ENCODE measurements at regions not wholly inside any gene's neighbourhood (a gene's known extent, or its start where the extent isn't known, plus 50 kb on each side); places are given as distances from the start of the nearest gene placed in this dataset.

GRCh38 chr1:105000793-105001192, 1251.1 kb downstream of the AMY1C start:
- no peak for DNase-seq (ENCODE audit: low read depth)
- TF ChIP-seq CTCF (IDR thresholded peaks at IDR 0.05; ENCODE audit: insufficient read depth, low read length, poor library complexity, severe bottlenecking), result no peak
- no peaks in the 10 kb centered on the region for H3K36me3 ChIP-seq (ENCODE audit: control insufficient read depth, insufficient read depth, low read length)
- no peaks in the 10 kb centered on the region for H3K27me3 ChIP-seq (ENCODE audit: control insufficient read depth, insufficient read depth, low read length)
- no peak overlapping the region for H3K4me3 ChIP-seq (ENCODE audit: low read depth, low read length)

GRCh38 chr1:105004515-105004914, 1254.8 kb downstream of the AMY1C start:
- DNase-seq (ENCODE audit: low read depth), result no peak
- H3K36me3 ChIP-seq (ENCODE audit: control insufficient read depth, insufficient read depth, low read length), result no peaks in the 10 kb centered on the region
- no peak for TF ChIP-seq CTCF (IDR thresholded peaks at IDR 0.05; ENCODE audit: insufficient read depth, low read length, poor library complexity, severe bottlenecking)
- no peak overlapping the region for H3K4me3 ChIP-seq (ENCODE audit: low read depth, low read length)
- no peaks in the 10 kb centered on the region for H3K27me3 ChIP-seq (ENCODE audit: control insufficient read depth, insufficient read depth, low read length)

GRCh38 chr1:105005594-105006195, 1256.0 kb downstream of the AMY1C start:
- no peak for TF ChIP-seq CTCF (IDR thresholded peaks at IDR 0.05; ENCODE audit: insufficient read depth, low read length, poor library complexity, severe bottlenecking)
- Histone ChIP-seq H3K36me3 (ENCODE audit: control insufficient read depth, insufficient read depth, low read length) (no peaks in the 10 kb centered on the region), H3K4me3 (ENCODE audit: low read depth, low read length) (no peak overlapping the region), H3K27me3 (ENCODE audit: control insufficient read depth, insufficient read depth, low read length) (no peaks in the 10 kb centered on the region)
- DNase-seq (ENCODE audit: low read depth), result no peak

GRCh38 chr1:105017587-105017986, 1267.9 kb downstream of the AMY1C start:
- TF ChIP-seq CTCF (IDR thresholded peaks at IDR 0.05; ENCODE audit: insufficient read depth, low read length, poor library complexity, severe bottlenecking), result no peak
- no peak for DNase-seq (ENCODE audit: low read depth)
- no peaks in the 10 kb centered on the region for H3K36me3 ChIP-seq (ENCODE audit: control insufficient read depth, insufficient read depth, low read length)

GRCh38 chr1:105023719-105024118, 1274.0 kb downstream of the AMY1C start:
- TF ChIP-seq CTCF (IDR thresholded peaks at IDR 0.05; ENCODE audit: insufficient read depth, low read length, poor library complexity, severe bottlenecking), result no peak

More at GRCh38 chr1:105017587-105017986, 1267.9 kb downstream of the AMY1C start:
- Histone ChIP-seq H3K4me3 (ENCODE audit: low read depth, low read length) (no peak overlapping the region), H3K27me3 (ENCODE audit: control insufficient read depth, insufficient read depth, low read length) (no peaks in the 10 kb centered on the region)

GRCh38 chr1:105027838-105028471, 1278.3 kb downstream of the AMY1C start:
- H3K36me3 ChIP-seq (ENCODE audit: control insufficient read depth, insufficient read depth, low read length), result no peaks in the 10 kb centered on the region
- TF ChIP-seq CTCF (IDR thresholded peaks at IDR 0.05; ENCODE audit: insufficient read depth, low read length, poor library complexity, severe bottlenecking), result no peak
- H3K4me3 ChIP-seq (ENCODE audit: low read depth, low read length), result no peak overlapping the region
- no peaks in the 10 kb centered on the region for H3K27me3 ChIP-seq (ENCODE audit: control insufficient read depth, insufficient read depth, low read length)
- no peak for DNase-seq (ENCODE audit: low read depth)

More at GRCh38 chr1:105023719-105024118, 1274.0 kb downstream of the AMY1C start:
- DNase-seq (ENCODE audit: low read depth), result no peak
- Histone ChIP-seq H3K36me3 (ENCODE audit: control insufficient read depth, insufficient read depth, low read length) (no peaks in the 10 kb centered on the region), H3K27me3 (ENCODE audit: control insufficient read depth, insufficient read depth, low read length) (no peaks in the 10 kb centered on the region), H3K4me3 (ENCODE audit: low read depth, low read length) (no peak overlapping the region)
